ENCODE measurements at regions not wholly inside any gene's neighbourhood (a gene's known extent, or its start where the extent isn't known, plus 50 kb on each side); places are given as distances from the start of the nearest gene placed in this dataset.

GRCh38 chr2:6381326-6381725 lies 484.4 kb downstream of the CMPK2 start:
- no peak for TF ChIP-seq POLR2AphosphoS5 (IDR thresholded peaks at IDR 0.05)
- no peak for TF ChIP-seq CTCF (IDR thresholded peaks at IDR 0.05 in 8 of 11, conservative IDR thresholded peaks at IDR 0.05 in 3 of 11)
- no peak for TF ChIP-seq POLR2A (IDR thresholded peaks at IDR 0.05)
- DNase-seq = no peak
- Histone ChIP-seq H3K9me3 (peaks cover 0 to 23% (median 7%) of the 10 kb centered on the region in 8 donors), H3K27me3 (replicated peaks in 1 of 7) (no peaks in the 10 kb centered on the region), H3K36me3 (no peaks in the 10 kb centered on the region), H3K27ac (no peak overlapping the region), H3K4me3 (no peak overlapping the region), H3K4me1 (no peaks in the 10 kb centered on the region)
- WGBS, 5 donors = 69 to 82% (median 78%) methylated on average over 2 of the region's 2 CpGs
- intact Hi-C loops (cut with DNase I; ENCODE audit: low total_unique reads) = no loop called here

GRCh38 chr2:6384341-6384740 lies 481.4 kb downstream of the CMPK2 start:
- no peaks in the 10 kb centered on the region for H3K36me3 ChIP-seq
- H3K4me1 ChIP-seq = no peaks in the 10 kb centered on the region
- H3K9me3 ChIP-seq = peaks cover 0 to 3% (median 0%) of the 10 kb centered on the region in 8 donors
- no peak for DNase-seq
- no peak overlapping the region for H3K27ac ChIP-seq
- TF ChIP-seq CTCF (IDR thresholded peaks at IDR 0.05 in 8 of 11, conservative IDR thresholded peaks at IDR 0.05 in 3 of 11) (no peak), POLR2A (IDR thresholded peaks at IDR 0.05) (no peak), POLR2AphosphoS5 (IDR thresholded peaks at IDR 0.05) (no peak)
- WGBS, 5 donors = 81 to 89% (median 86%) methylated on average over 4 of the region's 4 CpGs
- H3K27me3 ChIP-seq (replicated peaks in 1 of 7) = no peaks in the 10 kb centered on the region
- intact Hi-C loops (cut with DNase I; ENCODE audit: low total_unique reads) = no loop called here
- no peak overlapping the region for H3K4me3 ChIP-seq

GRCh38 chr2:6392354-6392753 lies 473.4 kb downstream of the CMPK2 start:
- Histone ChIP-seq H3K36me3 (no peaks in the 10 kb centered on the region), H3K9me3 (peaks cover 0 to 34% (median 6%) of the 10 kb centered on the region in 8 donors), H3K27me3 (replicated peaks in 1 of 7) (no peaks in the 10 kb centered on the region), H3K27ac (no peak overlapping the region), H3K4me3 (no peak overlapping the region), H3K4me1 (no peaks in the 10 kb centered on the region)
- DNase-seq = no peak
- intact Hi-C loops (cut with DNase I; ENCODE audit: low total_unique reads) = no loop called here
- 85 to 95% (median 90%) methylated on average over 10 of the region's 10 CpGs for WGBS, 5 donors
- TF ChIP-seq CTCF (IDR thresholded peaks at IDR 0.05 in 8 of 11, conservative IDR thresholded peaks at IDR 0.05 in 3 of 11) = no peak
- TF ChIP-seq POLR2A (IDR thresholded peaks at IDR 0.05) = no peak
- TF ChIP-seq POLR2AphosphoS5 (IDR thresholded peaks at IDR 0.05) = no peak

- intact Hi-C loops (cut with DNase I; ENCODE audit: low total_unique reads) = no loop called here
- WGBS, 5 donors = 50 to 71% (median 64%) methylated on average over 6 of the region's 6 CpGs
- Histone ChIP-seq H3K4me1 (no peaks in the 10 kb centered on the region), H3K4me3 (no peak overlapping the region), H3K27me3 (replicated peaks in 1 of 7) (no peaks in the 10 kb centered on the region), H3K9me3 (peaks cover 0 to 34% (median 6%) of the 10 kb centered on the region in 8 donors), H3K27ac (no peak overlapping the region), H3K36me3 (no peaks in the 10 kb centered on the region)
- no peak for TF ChIP-seq POLR2AphosphoS5 (IDR thresholded peaks at IDR 0.05)
- no peak for TF ChIP-seq CTCF (IDR thresholded peaks at IDR 0.05 in 8 of 11, conservative IDR thresholded peaks at IDR 0.05 in 3 of 11)
- TF ChIP-seq POLR2A (IDR thresholded peaks at IDR 0.05) = no peak
- no peak for DNase-seq
These were observed 472.7 kb downstream of the CMPK2 start for GRCh38 chr2:6392966-6393365.

All from spleen (tissue), 11 donors.